ENCODE measurements at regions not wholly inside any gene's neighbourhood (a gene's known extent, or its start where the extent isn't known, plus 50 kb on each side); places are given as distances from the start of the nearest gene placed in this dataset.

GRCh38 chr1:2965676-2966075 lies 55.6 kb upstream of the ACTRT2 start:
- TF ChIP-seq CTCF (IDR thresholded peaks at IDR 0.05; ENCODE audit: insufficient read depth, low read length, poor library complexity, severe bottlenecking) (no peak), EZH2phosphoT487 (conservative IDR thresholded peaks at IDR 0.05; ENCODE audit: low read length) (no peak)

Measured in SU-DHL-6 (cell line).